Aorta (tissue), 5 donors: ENCODE measurements at regions not wholly inside any gene's neighbourhood (a gene's known extent, or its start where the extent isn't known, plus 50 kb on each side); places are given as distances from the start of the nearest gene placed in this dataset.
A peak's percentile ranks its signal among the peaks of the same experiment; 100 is the strongest.

Experiments
- ATAC-seq: fragments of 200-7000 bp; cut with Tn5 transposase; one replicate; pipeline ENCODE4 v1.9.1; 2022; ENCODE audit warnings: moderate library complexity; ENCODE audit not compliant: low FRiP score
- DNase-seq, 2 donors: peaks; one replicate each; pipeline ENCODE4 v3.0.0-alpha.2; 2020
- H3K27ac ChIP-seq, 2 donors: one replicate each; pipeline ENCODE4 v1.5.1; 2013; ENCODE audit warnings: low read length in 2 of 2, mild to moderate bottlenecking in 2 of 2, moderate library complexity in 2 of 2, control low read depth in 1 of 2, inconsistent platforms in 1 of 2, low read depth in 1 of 2
- H3K27me3 ChIP-seq, 2 donors: one replicate each; pipeline ENCODE4 v1.6.1; 2013; ENCODE audit warnings: control low read depth in 1 of 2, low read length in 1 of 2, mild to moderate bottlenecking in 1 of 2, moderate library complexity in 1 of 2; ENCODE audit not compliant: insufficient read depth in 2 of 2, control insufficient read depth in 1 of 2
- H3K36me3 ChIP-seq, 2 donors: one replicate each; pipeline ENCODE4 v1.6.1; 2013; ENCODE audit warnings: control low read depth in 1 of 2, low read length in 1 of 2, mild to moderate bottlenecking in 1 of 2; ENCODE audit not compliant: insufficient read depth in 2 of 2, control insufficient read depth in 1 of 2
- H3K4me1 ChIP-seq, 2 donors: one replicate each; pipeline ENCODE4 v1.6.1; 2013; ENCODE audit warnings: low read length in 2 of 2, control low read depth in 1 of 2, mild to moderate bottlenecking in 1 of 2, moderate library complexity in 1 of 2; ENCODE audit not compliant: insufficient read depth in 2 of 2, control insufficient read depth in 1 of 2
- H3K4me3 ChIP-seq, 2 donors: one replicate each; pipeline ENCODE4 v1.5.1; 2013; ENCODE audit warnings: low read length in 2 of 2, control low read depth in 1 of 2, mild to moderate bottlenecking in 1 of 2
- H3K9me3 ChIP-seq: one replicate; pipeline ENCODE4 v1.6.1; 2013; ENCODE audit warnings: mild to moderate bottlenecking, low read length; ENCODE audit not compliant: control insufficient read depth
- WGBS, 2 donors: extraction: QIAGEN DNeasy Blood & Tissue Kit; methylation state at CpG; one replicate each; pipeline ENCODE4 v1.1.7; 2013; 5-methylcytosine and 5-hydroxymethylcytosine counted together
- intact Hi-C, 2 donors: fragments of 100-400 bp; cut with DNase I; formaldehyde crosslinking; loops; one replicate each; pipeline versions ENCODE4 v1.14.2 to v1.15.0; 2022
- donor health status: healthy with polysubstance abuse.
- donor health status: Bipolar disorder and iron deficiency.
- donor health status: DM: no; HTN: no; CAD: no.
- donor health status: DM: no; HTN: no; CAD: no.
- donor health status: DM: yes; HTN: yes; CAD: no.

GRCh38 chr1:198936371-198937083 lies 297.7 kb downstream of the PTPRC start:
- WGBS, 2 donors = 1 to 2% methylated on average over 6 of the region's 6 CpGs
- ATAC-seq (peak; percentile 49), DNase-seq (peak in 1 of 2 donors; percentile 36)
- Histone ChIP-seq H3K4me3 (peak overlapping the region; percentile 59 to 84), H3K36me3 (no peaks in the 10 kb centered on the region), H3K9me3 (no peaks in the 10 kb centered on the region), H3K4me1 (peaks cover 0 to 4% of the 10 kb centered on the region in 2 donors), H3K27ac (no peak overlapping the region), H3K27me3 (no peaks in the 10 kb centered on the region)
- intact Hi-C loops = no loop called here

GRCh38 chr1:198937231-198938031 lies 298.6 kb downstream of the PTPRC start:
- WGBS, 2 donors = 9 to 15% methylated on average over 5 of the region's 5 CpGs
- Histone ChIP-seq H3K9me3 (no peaks in the 10 kb centered on the region), H3K4me3 (peak overlapping the region; percentile 59 to 84), H3K36me3 (no peaks in the 10 kb centered on the region), H3K27ac (no peak overlapping the region), H3K4me1 (peaks cover 0 to 4% of the 10 kb centered on the region in 2 donors), H3K27me3 (no peaks in the 10 kb centered on the region)
- peak in 1 of 2 donors; percentile 45 for DNase-seq
- intact Hi-C loops = no loop called here
- ATAC-seq = peak; percentile 89

GRCh38 chr1:198939286-198939685 lies 300.4 kb downstream of the PTPRC start:
- WGBS, 2 donors = 94 to 96% methylated on average over 3 of the region's 3 CpGs
- no peak for ATAC-seq
- intact Hi-C loops = no loop called here

GRCh38 chr1:198939956-198940355 lies 301.1 kb downstream of the PTPRC start:
- H3K36me3 ChIP-seq = no peaks in the 10 kb centered on the region
- intact Hi-C loops = no loop called here
- ATAC-seq = no peak
- 84 to 97% methylated on average over 5 of the region's 5 CpGs for WGBS, 2 donors
- no peak overlapping the region for H3K27ac ChIP-seq
- H3K27me3 ChIP-seq = no peaks in the 10 kb centered on the region
- DNase-seq = no peak
- no peak overlapping the region for H3K4me3 ChIP-seq
- peaks cover 0 to 2% of the 10 kb centered on the region in 2 donors for H3K4me1 ChIP-seq
- H3K9me3 ChIP-seq = no peaks in the 10 kb centered on the region

More at GRCh38 chr1:198939286-198939685, 300.4 kb downstream of the PTPRC start:
- DNase-seq = no peak
- Histone ChIP-seq H3K9me3 (no peaks in the 10 kb centered on the region), H3K27ac (no peak overlapping the region), H3K4me3 (no peak overlapping the region), H3K27me3 (no peaks in the 10 kb centered on the region), H3K36me3 (no peaks in the 10 kb centered on the region), H3K4me1 (peaks cover 0 to 4% of the 10 kb centered on the region in 2 donors)

- DNase-seq = no peak
- no peaks in the 10 kb centered on the region for H3K9me3 ChIP-seq
- H3K4me1 ChIP-seq = no peaks in the 10 kb centered on the region
- intact Hi-C loops = no loop called here
- 90 to 93% methylated on average over 4 of the region's 4 CpGs for WGBS, 2 donors
- no peak overlapping the region for H3K27ac ChIP-seq
- no peaks in the 10 kb centered on the region for H3K36me3 ChIP-seq
- no peak overlapping the region for H3K4me3 ChIP-seq
- ATAC-seq = no peak
- no peaks in the 10 kb centered on the region for H3K27me3 ChIP-seq
These were observed 303.6 kb downstream of the PTPRC start for GRCh38 chr1:198942466-198942865.

GRCh38 chr1:198943484-198944187 lies 304.8 kb downstream of the PTPRC start:
- 80 to 81% methylated on average over 3 of the region's 3 CpGs for WGBS, 2 donors
- Histone ChIP-seq H3K36me3 (no peaks in the 10 kb centered on the region), H3K9me3 (no peaks in the 10 kb centered on the region), H3K27ac (no peak overlapping the region), H3K27me3 (no peaks in the 10 kb centered on the region), H3K4me1 (no peaks in the 10 kb centered on the region), H3K4me3 (no peak overlapping the region)
- intact Hi-C loops = no loop called here
- DNase-seq (no peak), ATAC-seq (no peak)

GRCh38 chr1:198947456-198947855 lies 308.6 kb downstream of the PTPRC start:
- DNase-seq (no peak), ATAC-seq (no peak)
- Histone ChIP-seq H3K4me3 (no peak overlapping the region), H3K36me3 (no peaks in the 10 kb centered on the region), H3K4me1 (no peaks in the 10 kb centered on the region), H3K27me3 (no peaks in the 10 kb centered on the region), H3K9me3 (no peaks in the 10 kb centered on the region), H3K27ac (no peak overlapping the region)
- intact Hi-C loops = no loop called here
- WGBS, 2 donors = 74 to 79% methylated on average over 1 of the region's 1 CpG

- Histone ChIP-seq H3K27ac (no peak overlapping the region), H3K36me3 (no peaks in the 10 kb centered on the region), H3K9me3 (no peaks in the 10 kb centered on the region), H3K4me1 (no peaks in the 10 kb centered on the region), H3K4me3 (no peak overlapping the region), H3K27me3 (no peaks in the 10 kb centered on the region)
- DNase-seq (no peak), ATAC-seq (no peak)
- intact Hi-C loops = no loop called here
- 96 to 98% methylated on average over 28 of the region's 28 CpGs for WGBS, 2 donors
These were observed 310.2 kb downstream of the PTPRC start for GRCh38 chr1:198948895-198949659.
